Smooth muscle cell of the brain vasculature (primary cell): ENCODE measurements at regions not wholly inside any gene's neighbourhood (a gene's known extent, or its start where the extent isn't known, plus 50 kb on each side); places are given as distances from the start of the nearest gene placed in this dataset.
"Not testable (repeated sequence)": the region's sequence is repeated elsewhere in the genome, so short reads cannot be mapped to it uniquely, and the experiment has no call there.

Source experiments
- DNase-seq: peaks from one replicate; pipeline ENCODE4 v3.0.0-alpha.2; 2012; ENCODE audit warnings: low read depth, low spot score

DNA sequence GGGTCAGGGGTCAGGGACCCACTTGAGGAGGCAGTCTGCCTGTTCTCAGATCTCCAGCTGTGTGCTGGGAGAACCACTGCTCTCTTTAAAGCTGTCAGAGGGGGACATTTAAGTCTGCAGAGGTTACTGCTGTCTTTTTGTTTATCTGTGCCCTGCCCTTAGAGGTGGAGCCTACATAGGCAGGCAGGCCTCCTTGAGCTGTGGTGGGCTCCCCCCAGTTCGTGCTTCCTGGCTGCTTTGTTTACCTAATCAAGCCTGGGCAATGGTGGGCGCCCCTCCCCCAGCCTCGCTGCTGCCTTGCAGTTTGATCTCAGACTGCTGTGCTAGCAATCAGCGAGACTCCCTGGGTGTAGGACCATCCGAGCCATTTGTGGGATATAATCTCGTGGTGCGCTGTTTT lies 830.5 kb upstream of the ANO3 start:
- not testable (repeated sequence) for DNase-seq

DNA sequence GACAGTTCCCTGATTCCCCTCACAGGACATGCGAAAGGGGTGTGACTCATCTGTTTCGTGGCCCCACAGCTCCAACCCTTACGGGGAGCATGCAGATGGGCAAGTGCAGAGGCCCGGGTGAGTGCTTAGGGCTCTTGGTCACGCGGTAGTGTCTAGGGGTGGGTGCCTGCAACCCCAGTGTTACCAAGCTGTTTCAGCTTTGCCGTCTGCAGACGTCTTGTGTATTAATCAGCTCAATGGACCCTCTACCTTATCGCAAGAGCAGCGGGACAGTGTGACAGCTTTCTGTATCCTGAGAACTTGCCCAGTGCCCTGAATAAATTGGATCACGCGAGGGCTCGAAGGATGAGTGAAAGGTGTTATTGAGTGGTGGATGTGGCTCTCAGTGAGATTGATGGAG lies 816.4 kb upstream of the ANO3 start:
- no peak for DNase-seq

DNA sequence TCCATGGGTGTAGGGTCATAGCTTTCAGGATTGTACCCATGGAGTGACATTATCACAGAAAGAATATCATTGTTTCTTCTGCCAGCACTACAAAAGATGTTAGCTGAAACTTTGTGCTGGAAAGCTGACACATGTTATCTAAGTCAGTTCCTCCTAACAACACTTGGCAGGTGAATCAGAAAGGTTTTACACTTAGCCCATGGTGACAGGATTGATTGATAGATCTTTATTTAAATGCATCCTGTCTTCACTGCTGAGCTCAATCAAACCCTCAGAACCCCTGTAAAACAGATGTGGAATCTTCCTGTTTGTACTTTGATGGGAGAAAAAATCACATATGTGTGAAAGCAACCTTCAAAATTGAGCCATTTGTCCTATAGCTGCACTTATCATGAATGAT lies 811.5 kb upstream of the ANO3 start:
- DNase-seq = no peak

DNA sequence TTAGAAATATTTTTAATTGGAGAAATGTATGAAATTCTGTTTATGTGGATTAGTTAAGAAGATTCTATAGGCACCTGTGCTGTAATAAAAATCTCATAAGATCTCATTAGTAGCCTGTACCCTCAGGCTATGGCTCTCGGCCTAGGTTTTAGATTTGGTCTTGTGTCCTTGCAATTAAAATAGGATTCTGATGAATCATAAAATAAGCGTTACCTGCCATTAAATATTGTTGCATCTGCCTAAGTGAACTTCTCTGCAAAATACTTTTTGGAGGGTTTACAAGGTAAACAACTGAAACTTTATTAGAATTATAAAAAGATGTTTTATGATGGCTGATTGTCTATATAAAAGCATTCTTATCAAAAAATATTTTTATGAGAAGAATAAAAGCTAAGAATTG lies 804.1 kb upstream of the ANO3 start:
- no peak for DNase-seq

DNA sequence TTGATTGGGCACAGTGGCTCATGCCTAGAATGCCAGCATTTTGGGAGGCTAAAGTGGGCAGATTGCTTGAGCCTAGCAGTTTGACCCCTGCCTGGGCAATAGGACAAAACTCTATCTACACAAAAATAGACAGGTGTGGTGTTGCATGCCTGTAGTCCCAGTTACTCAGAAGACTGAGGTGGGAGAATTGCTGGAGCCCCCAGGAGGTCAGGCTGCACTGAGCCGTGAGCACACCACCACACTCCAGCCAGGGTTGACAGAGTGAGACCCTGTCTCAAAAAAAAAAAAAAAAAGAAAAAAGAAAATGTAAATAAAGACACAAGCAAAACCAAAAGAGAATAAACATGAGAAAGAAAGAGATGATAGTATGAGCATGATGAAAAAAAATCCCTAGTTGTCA lies 802.4 kb upstream of the ANO3 start:
- no peak for DNase-seq

DNA sequence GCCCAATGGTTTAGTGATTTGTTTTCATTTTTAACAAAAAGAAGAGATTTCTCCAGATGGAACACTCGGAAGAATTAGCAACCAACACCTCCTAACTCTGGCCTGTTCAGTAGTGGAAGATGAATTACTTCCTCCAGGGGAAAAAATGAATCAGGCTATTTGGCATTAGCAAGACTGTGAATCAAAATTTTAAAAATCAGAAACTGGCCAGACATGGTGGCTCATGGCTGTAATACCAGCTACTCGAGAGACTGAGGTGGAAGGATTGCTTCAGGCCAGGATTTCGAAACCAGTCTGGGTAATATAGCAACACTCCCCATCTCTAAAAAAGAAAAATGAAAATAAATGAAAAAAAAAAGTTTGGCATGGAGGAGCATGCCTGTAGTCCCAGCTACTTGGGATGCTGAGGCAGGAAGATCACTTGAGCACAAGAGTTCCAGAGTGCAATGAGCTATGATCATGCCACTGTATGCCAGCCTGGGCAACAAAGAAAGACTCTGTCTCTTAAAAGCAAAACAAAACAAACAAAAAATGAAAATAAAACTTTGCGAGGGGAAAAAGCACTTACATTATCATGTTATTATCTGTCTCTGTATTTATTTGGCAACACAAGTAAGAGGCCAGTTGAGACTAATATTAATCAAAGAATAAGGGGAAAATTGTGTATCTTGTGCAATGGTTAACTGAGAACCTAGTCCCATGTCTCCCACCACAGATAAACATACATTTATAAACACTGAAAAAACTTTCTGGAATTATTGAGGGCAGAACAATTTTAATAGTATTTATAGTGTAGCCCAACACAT lies 796.3 kb upstream of the ANO3 start:
- DNase-seq = no peak

DNA sequence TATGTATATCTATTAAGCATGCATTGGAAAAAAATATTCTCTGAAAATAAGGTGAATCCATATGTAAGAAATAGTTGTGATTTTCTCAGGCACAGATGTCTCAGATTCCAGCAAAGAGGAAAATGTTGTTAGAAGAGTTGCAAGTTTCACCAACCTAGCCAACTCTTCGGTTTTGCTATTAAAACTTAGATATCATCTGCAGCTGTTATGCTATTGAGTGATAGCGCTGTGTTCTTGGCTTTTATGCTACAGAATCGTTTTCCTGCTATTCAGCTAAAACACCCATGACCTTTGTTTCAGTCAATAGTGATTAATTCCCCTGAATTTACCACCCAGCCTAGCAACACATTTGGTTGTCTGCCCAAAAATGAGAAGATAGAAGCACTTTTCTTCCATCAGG lies 795.6 kb upstream of the ANO3 start:
- DNase-seq = no peak

DNA sequence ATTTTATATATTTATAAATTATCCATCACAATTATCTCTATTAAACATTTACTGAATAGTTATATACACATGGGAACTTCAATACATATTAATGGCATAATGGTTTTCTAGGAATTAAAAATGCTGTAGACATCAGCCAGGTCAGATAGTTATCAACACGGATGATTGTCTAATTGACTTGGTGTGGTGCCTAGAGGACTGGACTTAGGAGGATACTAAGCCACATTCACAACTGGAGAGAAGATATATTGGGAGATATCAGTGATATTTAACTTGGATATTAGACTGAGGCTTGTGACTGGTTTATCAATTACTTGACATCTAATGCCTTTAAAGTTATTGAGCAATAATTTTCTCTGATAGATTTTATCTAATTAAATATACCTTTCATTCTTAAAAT lies 794.5 kb upstream of the ANO3 start:
- DNase-seq = no peak

DNA sequence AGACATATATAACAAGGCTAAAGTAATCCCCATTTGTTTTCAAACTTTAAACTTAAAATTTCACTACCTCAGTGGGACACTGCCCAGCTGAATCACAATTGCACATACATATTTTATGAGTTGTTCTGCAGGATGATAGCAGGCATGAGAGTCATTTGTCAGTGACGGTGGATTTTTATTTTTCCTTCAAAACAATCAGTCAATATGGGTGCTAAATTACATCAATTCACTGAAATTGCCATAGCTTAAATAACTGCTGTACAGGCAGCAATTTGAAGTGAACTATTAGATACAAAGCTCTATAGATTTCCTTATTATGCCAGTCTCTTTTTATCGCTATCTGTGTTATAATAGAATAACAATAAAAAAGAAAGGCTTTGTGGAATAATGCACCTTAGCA lies 784.6 kb upstream of the ANO3 start:
- no peak for DNase-seq

DNA sequence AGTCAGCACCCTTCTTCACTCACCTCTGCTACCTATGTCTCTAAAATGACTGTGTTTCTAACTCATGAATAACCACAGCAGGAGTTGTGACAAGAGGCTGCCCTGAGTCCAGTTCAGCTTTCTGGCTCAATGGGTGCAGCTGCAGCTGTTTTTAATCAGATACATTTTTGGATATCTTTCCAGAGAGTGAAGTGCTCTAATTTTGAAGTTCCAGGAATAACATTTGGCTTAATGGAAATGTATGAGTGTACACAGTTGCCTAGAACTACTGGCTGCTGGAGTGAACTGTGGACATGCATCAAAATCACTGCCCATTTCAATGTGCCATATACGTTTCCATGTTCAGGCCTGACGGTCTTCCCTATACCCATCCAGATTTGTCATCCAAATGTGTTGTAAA lies 769.5 kb upstream of the ANO3 start:
- no peak for DNase-seq

DNA sequence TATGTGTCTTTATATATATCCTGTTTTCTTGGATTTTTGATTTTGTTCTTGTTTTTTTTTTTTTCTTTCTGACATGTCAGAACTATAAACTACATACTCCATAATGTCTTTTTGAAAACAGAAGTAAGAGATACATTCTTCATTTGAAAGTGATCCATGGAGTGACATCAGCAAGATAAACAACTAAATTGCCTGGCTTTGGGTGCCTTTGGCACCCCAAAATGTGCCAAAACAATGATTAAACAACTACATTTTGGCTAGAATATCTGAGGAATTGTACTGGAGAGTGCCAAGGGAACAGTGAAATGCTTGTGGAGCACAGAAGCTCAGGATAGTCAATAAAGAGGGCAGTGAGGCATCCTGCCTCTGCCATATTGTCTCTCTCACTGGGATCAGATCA lies 766.1 kb upstream of the ANO3 start:
- DNase-seq = no peak

DNA sequence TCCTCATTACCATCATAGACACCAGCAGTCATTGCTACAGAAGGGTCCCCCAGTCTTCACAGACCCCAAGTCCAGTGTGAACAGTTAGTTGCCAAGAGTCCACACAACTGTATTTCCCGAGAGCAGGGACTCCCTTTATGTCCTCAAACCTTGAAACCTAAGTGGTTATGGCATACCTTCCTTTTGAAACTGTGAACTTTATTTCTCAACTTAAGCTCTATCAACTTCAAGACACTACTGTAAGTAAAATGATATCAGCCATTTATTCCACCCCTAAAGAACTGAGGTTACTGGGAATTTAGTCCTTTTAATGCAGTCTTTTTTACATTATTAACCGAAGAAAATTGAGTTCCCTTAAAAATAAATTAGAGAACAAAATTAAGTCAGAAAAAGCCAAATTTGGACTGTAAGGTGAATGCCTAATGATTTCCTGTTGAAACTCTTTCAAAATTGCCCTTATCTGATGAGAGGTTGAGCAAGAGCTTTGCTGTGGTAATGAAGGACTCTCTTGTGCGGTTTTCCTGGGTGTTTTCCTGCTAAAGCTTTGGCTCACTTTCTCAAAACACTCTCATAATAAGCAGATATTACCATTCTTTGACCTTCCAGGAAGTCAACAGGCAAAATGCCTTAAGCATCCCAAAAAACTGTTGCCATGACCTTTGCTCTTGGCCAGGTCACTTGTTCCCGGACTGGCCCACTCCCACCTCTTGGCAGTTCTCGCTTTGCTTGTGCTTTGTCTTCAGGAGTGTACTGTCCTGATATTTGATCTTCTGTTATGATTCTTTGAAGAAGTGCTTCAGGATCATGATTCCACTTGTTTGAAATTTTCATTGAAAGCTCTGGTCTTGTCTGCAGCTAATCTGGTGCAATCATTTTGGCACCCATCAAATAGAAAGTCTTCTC lies 765.4 kb upstream of the ANO3 start:
- no peak for DNase-seq

DNA sequence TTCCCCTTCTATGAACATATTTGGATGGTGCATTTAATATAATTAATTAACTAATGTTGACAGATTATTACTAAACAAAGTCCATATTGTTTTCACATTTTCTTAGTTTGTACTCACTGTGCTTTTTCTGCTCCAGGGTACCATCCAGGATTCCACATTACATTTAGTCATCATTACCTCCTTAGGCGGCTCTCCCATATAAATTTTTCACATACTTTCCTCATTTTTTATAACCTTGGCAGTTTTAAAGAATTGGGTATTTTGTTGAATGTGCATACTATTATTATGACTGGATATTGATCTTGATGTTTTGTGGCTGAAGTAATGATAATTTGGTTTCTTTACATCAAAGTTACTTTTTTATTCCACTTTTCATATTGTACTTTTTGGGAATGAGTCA lies 755.6 kb upstream of the ANO3 start:
- DNase-seq = no peak

DNA sequence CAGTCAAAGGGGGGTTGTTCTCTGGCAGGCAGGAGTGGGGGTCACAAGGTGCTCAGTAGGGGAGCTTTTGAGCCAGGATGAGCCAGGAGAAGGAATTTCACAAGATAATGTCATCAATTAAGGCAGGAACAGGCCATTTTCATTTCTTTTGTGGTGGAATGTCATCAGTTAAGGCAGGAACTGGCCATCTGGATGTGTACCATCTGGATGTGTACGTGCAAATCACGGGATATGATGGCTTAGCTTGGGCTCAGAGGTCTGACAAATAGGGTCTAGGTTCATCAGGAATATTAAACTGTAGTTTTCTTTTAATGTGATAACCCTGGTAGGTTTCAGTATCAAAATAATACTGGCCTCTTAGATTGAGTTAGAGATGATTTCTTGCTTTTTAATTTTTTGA lies 752.4 kb upstream of the ANO3 start:
- not testable (repeated sequence) for DNase-seq

DNA sequence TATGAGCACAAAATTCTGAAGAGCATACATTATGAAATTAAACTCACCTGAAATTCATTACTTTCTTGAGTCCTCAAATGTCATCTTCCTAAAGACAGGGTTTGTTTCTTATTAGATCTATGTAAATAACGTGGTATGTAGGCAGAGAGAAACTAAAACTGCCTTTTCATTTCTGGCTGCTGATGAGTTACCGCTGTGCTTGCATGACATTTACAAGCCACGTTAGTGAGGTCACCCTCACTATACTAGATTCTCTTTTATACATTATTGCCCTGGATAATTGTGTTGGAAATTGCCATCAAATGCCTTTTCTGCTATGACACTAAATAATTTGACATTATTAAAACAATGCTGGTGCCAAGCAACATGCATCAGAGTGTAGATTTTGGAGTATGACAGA lies 748.3 kb upstream of the ANO3 start:
- no peak for DNase-seq

DNA sequence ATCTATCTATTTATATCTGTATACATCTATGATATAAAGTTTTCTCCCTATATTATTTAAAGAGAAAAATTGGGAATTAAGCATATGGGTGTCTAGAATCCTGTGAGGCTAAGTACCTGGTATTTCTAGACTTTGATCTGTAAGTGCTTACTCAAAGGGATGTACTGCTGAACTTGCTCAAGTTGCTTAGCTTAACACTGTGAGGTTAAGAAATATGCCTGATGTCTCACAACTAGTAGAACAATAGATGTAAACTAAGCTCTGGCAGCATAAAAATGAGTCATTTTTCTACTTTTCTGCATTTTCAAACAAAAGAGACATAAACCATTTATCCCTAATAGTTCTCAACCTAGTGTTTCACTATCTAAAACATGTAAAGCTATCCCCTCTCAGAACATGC lies 744.4 kb upstream of the ANO3 start:
- no peak for DNase-seq

DNA sequence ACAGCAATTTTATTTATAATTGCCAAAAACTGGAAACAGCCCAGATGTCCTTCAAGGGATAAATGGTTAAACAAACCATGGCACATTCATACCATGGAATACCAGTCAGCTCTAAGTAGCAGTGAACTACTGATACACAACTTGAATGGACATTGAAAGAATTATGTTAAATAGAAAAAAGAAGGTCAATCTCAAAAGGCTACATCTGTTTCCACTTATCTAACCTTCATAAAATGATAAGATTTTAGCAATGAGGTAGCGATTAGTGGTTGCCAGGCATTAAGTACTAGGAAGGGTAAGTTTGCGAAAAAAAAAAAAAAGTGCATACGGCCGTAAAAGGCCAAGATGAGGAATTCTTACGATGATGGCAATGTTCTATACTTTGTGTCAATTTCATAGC lies 738.7 kb upstream of the ANO3 start:
- no peak for DNase-seq

DNA sequence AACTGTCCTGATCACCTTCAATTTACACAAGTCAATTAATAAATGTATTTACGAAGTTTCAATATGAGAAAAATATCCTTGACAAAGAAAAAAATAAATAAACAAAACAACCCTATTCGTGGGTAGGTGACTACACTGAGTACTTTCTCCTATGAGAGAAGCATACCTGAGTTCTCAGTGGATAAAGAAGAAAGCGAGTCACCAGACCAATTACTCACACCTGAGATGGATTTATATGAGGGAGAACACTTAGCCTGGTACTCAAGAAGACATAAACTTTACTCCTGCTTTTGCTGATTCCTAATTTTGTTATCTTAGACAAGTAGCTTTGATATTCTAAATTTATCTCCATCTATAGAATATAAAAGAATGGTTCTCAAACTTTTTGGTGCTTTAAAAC lies 735.2 kb upstream of the ANO3 start:
- DNase-seq = no peak

DNA sequence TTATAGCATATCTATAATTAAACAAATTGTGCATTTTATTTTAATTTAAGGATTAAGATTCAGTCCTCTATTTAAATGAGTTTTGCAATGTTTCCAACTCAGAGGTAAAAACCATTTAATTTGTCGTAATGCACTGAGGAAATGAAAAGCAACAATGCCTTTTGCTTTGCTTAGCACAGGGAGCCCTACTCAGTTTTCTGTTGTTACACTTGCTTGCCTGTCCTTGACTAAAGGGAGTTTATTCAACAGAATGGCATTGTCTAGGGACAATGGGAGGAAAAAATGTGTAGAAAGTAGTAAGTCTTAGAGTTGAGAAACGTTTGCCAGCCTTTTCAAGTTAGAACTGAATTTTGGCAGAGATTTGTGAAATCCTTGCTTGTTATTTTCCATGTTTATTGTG lies 734.2 kb upstream of the ANO3 start:
- DNase-seq = no peak

DNA sequence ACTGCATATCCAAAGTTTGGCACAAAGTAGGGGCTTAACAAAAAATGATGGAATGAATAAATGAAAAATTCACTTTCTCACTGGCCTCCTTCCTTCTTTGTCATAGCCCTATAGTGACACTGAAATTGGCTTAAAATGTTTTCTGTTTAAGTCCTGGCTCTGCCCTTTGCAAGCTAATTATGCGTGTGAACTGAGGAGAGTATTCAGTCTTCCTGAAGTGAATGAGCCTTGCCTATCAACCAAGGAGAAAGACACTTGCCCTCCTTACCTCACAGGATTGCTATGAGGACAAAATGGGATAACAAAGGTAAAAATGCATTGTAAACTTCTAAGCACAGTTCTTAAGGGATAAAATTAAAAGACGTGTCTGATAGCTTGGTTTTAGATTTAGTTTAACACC lies 729.8 kb upstream of the ANO3 start:
- no peak for DNase-seq

DNA sequence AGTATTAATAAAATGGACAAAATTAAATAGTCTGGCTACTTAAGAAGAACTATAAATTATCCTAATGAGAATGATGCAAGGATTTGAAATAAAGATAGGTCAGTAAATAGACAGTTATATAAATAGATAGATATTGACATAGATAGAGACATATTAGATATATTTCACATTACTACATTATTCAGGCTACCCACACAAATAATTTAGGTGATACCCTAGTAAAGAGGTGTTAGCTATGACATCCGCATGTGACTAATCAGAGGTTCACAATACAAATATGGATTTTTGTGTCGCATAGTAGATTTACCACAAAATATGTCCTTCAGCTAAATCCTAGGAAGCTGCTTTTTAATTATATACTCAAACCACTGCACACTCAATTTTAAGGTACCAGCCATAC lies 729.0 kb upstream of the ANO3 start:
- DNase-seq = no peak

DNA sequence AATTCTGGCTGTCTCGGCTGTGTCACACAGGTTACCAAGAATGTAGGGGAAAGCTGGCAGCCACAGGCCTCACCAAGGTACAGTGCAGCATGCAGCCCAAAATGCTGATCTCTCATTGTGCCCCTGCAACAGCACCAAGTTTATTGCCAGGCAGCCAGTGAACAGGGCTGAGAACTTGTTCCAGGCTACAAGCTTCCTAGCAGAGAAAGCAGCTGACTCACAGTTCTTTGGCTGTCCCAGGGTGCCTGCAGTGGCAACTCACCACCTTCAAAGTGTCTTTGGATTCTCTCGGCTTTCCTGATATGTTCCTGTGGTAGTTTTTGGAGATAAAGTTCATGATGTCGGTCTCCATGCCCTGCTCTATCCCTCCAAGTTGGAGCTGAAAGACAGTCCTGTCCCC lies 719.1 kb upstream of the ANO3 start:
- DNase-seq = no peak

DNA sequence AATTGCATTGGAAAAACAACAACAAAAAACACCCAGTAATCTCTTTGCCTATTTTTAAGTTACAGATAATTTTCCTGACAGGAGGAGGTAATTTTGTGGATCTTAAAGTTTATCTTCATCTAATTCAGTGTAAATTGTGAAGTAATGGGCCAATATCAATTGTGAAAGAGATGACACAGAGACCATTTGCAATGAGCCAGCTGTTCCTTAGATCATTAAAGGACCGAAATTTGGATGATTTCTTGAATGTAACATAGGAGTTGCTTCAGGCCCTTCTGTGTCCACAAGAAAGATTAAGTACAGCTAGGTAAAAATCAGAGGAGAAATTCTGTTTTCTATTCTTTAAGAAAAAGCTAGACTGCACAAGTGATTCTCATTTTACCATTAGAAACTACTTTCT lies 718.5 kb upstream of the ANO3 start:
- no peak for DNase-seq
